T-helper 1 cell treated with Interleukin-12 subunit alpha and Interleukin-12 subunit beta and Interleukin-4 antibody, amounts not matched to agents 30 μg/mL and 1 μg/mL, for 36 hours (primary cell): ENCODE measurements at regions not wholly inside any gene's neighbourhood (a gene's known extent, or its start where the extent isn't known, plus 50 kb on each side); places are given as distances from the start of the nearest gene placed in this dataset.
A peak's percentile ranks its signal among the peaks of the same experiment; 100 is the strongest.

Experiments used
- H3K27ac Mint-ChIP-seq: one replicate; pipeline ENCODE4 v1.8.0; 2021; ENCODE audit warnings: mild to moderate bottlenecking, mixed read lengths
- H3K27me3 Mint-ChIP-seq: one replicate; pipeline ENCODE4 v1.8.0; 2021; ENCODE audit warnings: low read depth, mixed read lengths
- H3K36me3 Mint-ChIP-seq: one replicate; pipeline ENCODE4 v1.8.0; 2021; ENCODE audit warnings: low read depth, mixed read lengths
- H3K4me1 Mint-ChIP-seq: one replicate; pipeline ENCODE4 v1.8.0; 2021; ENCODE audit warnings: low read depth, mixed read lengths
- H3K4me3 Mint-ChIP-seq: one replicate; pipeline ENCODE4 v1.8.0; 2021; ENCODE audit warnings: mild to moderate bottlenecking, moderate library complexity, mixed read lengths
- H3K9me3 Mint-ChIP-seq: one replicate; pipeline ENCODE4 v1.8.0; 2021; ENCODE audit warnings: mixed read lengths

- Mint-ChIP-seq H3K36me3 (no peaks in the 10 kb centered on the region), H3K27me3 (peaks cover 20% of the 10 kb centered on the region)
These were observed 334.9 kb downstream of the SNAPC1 start for GRCh38 chr14:62097072-62097471.

DNA sequence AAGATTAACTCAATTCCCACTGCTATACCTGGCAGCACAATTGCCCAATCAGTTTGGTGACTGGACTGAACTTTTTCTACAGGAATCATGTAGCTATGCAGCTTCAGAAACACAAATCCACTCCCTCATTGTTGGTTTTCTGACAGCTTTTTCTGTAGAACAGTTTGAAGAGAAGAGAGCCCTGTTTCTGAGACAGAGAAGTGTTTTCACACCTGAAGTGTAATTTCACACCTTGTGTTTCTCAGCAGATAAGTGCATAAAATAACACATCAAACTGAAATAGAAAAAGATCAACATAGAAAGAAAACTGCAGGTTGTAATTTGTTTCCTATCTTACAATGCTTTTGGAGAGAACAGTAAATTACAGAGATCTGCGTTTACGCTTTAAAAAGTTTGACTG, 335.6 kb downstream of the SNAPC1 start:
- no peak overlapping the region for H3K27ac Mint-ChIP-seq
- H3K36me3 Mint-ChIP-seq = no peaks in the 10 kb centered on the region
- peaks cover 16% of the 10 kb centered on the region for H3K27me3 Mint-ChIP-seq
- no peak overlapping the region for H3K4me3 Mint-ChIP-seq
- H3K9me3 Mint-ChIP-seq = no peaks in the 10 kb centered on the region
- H3K4me1 Mint-ChIP-seq = no peaks in the 10 kb centered on the region

More at GRCh38 chr14:62097072-62097471, 334.9 kb downstream of the SNAPC1 start:
- H3K27ac Mint-ChIP-seq = no peak overlapping the region
- H3K4me3 Mint-ChIP-seq = no peak overlapping the region
- H3K9me3 Mint-ChIP-seq = no peaks in the 10 kb centered on the region
- no peaks in the 10 kb centered on the region for H3K4me1 Mint-ChIP-seq

DNA sequence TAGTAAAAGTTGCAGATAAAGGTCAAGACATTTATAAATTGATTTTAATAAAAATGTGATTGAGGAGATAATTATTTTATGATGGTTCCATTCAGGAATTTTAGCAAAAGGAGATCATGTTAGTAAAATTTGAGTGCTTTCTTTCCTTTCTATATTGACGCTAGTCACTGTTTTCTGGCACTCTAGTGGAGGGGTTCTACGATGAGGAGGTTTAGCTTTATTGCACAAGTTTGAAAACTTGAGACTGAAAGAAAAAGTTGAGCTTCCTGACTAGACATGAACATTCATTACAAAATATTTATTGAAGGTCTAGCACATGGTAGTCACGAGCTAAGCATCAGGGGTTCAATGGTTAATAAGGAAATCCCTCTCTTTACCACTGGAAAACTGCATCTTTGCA, 336.1 kb downstream of the SNAPC1 start:
- H3K27me3 Mint-ChIP-seq = peaks cover 16% of the 10 kb centered on the region
- no peak overlapping the region for H3K27ac Mint-ChIP-seq
- no peak overlapping the region for H3K4me3 Mint-ChIP-seq
- H3K36me3 Mint-ChIP-seq = no peaks in the 10 kb centered on the region
- H3K9me3 Mint-ChIP-seq = no peaks in the 10 kb centered on the region
- H3K4me1 Mint-ChIP-seq = no peaks in the 10 kb centered on the region

DNA sequence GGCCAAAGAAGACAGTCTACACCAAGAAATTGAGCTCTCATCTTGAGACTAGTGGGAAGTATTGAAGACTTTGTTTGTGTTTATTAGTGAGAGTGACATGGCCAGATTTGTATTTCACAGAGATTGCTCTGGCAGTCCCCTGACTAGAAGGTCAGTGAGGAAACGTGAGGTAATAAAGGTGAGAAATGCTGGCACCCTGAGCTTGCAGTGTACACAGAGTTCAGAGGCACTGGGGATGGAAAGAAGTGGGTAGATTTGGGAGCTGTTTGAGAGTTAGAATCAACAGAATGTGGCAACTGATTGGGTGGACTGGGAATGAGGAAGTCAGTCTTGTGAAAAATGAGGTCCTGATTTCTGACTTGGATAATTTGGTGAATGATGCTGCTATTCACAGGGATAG, 336.9 kb downstream of the SNAPC1 start:
- H3K27ac Mint-ChIP-seq = no peak overlapping the region
- H3K27me3 Mint-ChIP-seq = peaks cover 16% of the 10 kb centered on the region
- no peaks in the 10 kb centered on the region for H3K36me3 Mint-ChIP-seq
- H3K9me3 Mint-ChIP-seq = no peaks in the 10 kb centered on the region
- no peak overlapping the region for H3K4me3 Mint-ChIP-seq
- no peaks in the 10 kb centered on the region for H3K4me1 Mint-ChIP-seq

- no peaks in the 10 kb centered on the region for H3K9me3 Mint-ChIP-seq
- H3K36me3 Mint-ChIP-seq = no peaks in the 10 kb centered on the region
- H3K4me1 Mint-ChIP-seq = no peaks in the 10 kb centered on the region
- no peak overlapping the region for H3K4me3 Mint-ChIP-seq
- no peak overlapping the region for H3K27ac Mint-ChIP-seq
- H3K27me3 Mint-ChIP-seq = peaks cover 11% of the 10 kb centered on the region
These were observed 339.0 kb downstream of the SNAPC1 start for GRCh38 chr14:62101189-62101588.

GRCh38 chr14:62101673-62102348, 339.6 kb downstream of the SNAPC1 start:
- peaks cover 11% of the 10 kb centered on the region for H3K27me3 Mint-ChIP-seq
- H3K4me3 Mint-ChIP-seq = no peak overlapping the region
- no peaks in the 10 kb centered on the region for H3K4me1 Mint-ChIP-seq
- no peak overlapping the region for H3K27ac Mint-ChIP-seq
- no peaks in the 10 kb centered on the region for H3K36me3 Mint-ChIP-seq
- no peaks in the 10 kb centered on the region for H3K9me3 Mint-ChIP-seq

GRCh38 chr14:62102349-62102725, 340.1 kb downstream of the SNAPC1 start:
- Mint-ChIP-seq H3K4me3 (no peak overlapping the region), H3K27ac (no peak overlapping the region), H3K36me3 (no peaks in the 10 kb centered on the region), H3K27me3 (peaks cover 12% of the 10 kb centered on the region), H3K9me3 (no peaks in the 10 kb centered on the region), H3K4me1 (no peaks in the 10 kb centered on the region)

DNA sequence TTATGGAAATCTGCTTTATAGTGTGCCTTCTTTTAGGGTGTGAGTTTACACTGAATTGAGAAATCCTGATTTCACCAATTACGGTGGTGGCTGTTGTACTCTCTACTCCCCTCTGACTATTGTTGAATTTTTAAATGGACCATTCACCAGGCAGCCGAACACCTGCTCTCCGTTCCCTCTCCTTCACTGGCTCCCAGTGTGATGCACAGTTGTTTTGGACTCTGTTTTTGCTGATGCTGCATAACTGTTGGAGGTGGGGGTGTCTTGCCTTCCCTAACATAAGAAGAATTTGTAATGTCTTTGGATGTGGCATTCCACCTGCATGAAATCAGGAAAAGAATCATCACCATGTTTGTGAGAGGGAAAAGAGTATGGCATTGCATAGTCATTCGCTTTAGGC, 341.2 kb downstream of the SNAPC1 start:
- H3K9me3 Mint-ChIP-seq = no peaks in the 10 kb centered on the region
- H3K4me1 Mint-ChIP-seq = no peaks in the 10 kb centered on the region
- H3K27me3 Mint-ChIP-seq = peaks cover 14% of the 10 kb centered on the region
- no peak overlapping the region for H3K27ac Mint-ChIP-seq
- no peaks in the 10 kb centered on the region for H3K36me3 Mint-ChIP-seq
- no peak overlapping the region for H3K4me3 Mint-ChIP-seq

- H3K27ac Mint-ChIP-seq = no peak overlapping the region
- no peaks in the 10 kb centered on the region for H3K36me3 Mint-ChIP-seq
- H3K4me1 Mint-ChIP-seq = no peaks in the 10 kb centered on the region
- no peak overlapping the region for H3K4me3 Mint-ChIP-seq
- no peaks in the 10 kb centered on the region for H3K9me3 Mint-ChIP-seq
- peaks cover 65% of the 10 kb centered on the region for H3K27me3 Mint-ChIP-seq
These were observed 348.7 kb downstream of the SNAPC1 start for GRCh38 chr14:62110941-62111340.

GRCh38 chr14:62117010-62117750, 355.0 kb downstream of the SNAPC1 start:
- Mint-ChIP-seq H3K27ac (no peak overlapping the region), H3K4me3 (peak overlapping the region; percentile 5), H3K27me3 (peaks cover 75% of the 10 kb centered on the region), H3K36me3 (no peaks in the 10 kb centered on the region), H3K4me1 (no peaks in the 10 kb centered on the region), H3K9me3 (no peaks in the 10 kb centered on the region)

DNA sequence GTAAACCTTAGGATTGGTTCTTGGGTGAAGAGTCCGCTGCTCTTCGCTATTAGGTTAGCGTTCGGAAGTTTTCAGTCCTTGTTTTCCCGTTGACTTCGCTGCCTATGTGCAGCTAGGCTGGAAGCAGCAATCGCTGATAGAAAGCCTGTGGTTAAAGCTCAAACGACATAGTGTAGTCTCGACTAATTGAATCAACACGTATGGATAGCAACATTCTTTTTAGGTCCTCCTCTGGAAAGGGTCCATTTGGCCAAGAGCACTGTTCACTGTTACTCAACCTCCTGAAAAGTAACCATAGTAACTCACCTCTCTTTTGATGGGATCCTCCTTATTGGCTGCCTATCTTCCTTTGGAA, 355.5 kb downstream of the SNAPC1 start:
- Mint-ChIP-seq H3K27ac (no peak overlapping the region), H3K27me3 (peaks cover 79% of the 10 kb centered on the region), H3K4me1 (no peaks in the 10 kb centered on the region)

GRCh38 chr14:62118461-62118860, 356.2 kb downstream of the SNAPC1 start:
- H3K27me3 Mint-ChIP-seq = peaks cover 79% of the 10 kb centered on the region
- no peaks in the 10 kb centered on the region for H3K9me3 Mint-ChIP-seq
- H3K4me1 Mint-ChIP-seq = no peaks in the 10 kb centered on the region
- H3K27ac Mint-ChIP-seq = no peak overlapping the region
- no peaks in the 10 kb centered on the region for H3K36me3 Mint-ChIP-seq
- no peak overlapping the region for H3K4me3 Mint-ChIP-seq

More for the DNA sequence above, 355.5 kb downstream of the SNAPC1 start:
- no peaks in the 10 kb centered on the region for H3K36me3 Mint-ChIP-seq
- peak overlapping the region; percentile 5 for H3K4me3 Mint-ChIP-seq
- H3K9me3 Mint-ChIP-seq = no peaks in the 10 kb centered on the region

- Mint-ChIP-seq H3K4me1 (no peaks in the 10 kb centered on the region), H3K27me3 (peaks cover 77% of the 10 kb centered on the region), H3K27ac (no peak overlapping the region), H3K9me3 (no peaks in the 10 kb centered on the region), H3K36me3 (no peaks in the 10 kb centered on the region), H3K4me3 (no peak overlapping the region)
These were observed 356.7 kb downstream of the SNAPC1 start for GRCh38 chr14:62118871-62119270.

- Mint-ChIP-seq H3K9me3 (no peaks in the 10 kb centered on the region), H3K4me3 (no peak overlapping the region), H3K27ac (no peak overlapping the region), H3K27me3 (peaks cover 69% of the 10 kb centered on the region), H3K36me3 (no peaks in the 10 kb centered on the region), H3K4me1 (no peaks in the 10 kb centered on the region)
These were observed 361.7 kb downstream of the SNAPC1 start for GRCh38 chr14:62123961-62124360.

- no peak overlapping the region for H3K27ac Mint-ChIP-seq
These were observed 363.6 kb downstream of the SNAPC1 start for GRCh38 chr14:62125793-62126192.

More at GRCh38 chr14:62125793-62126192, 363.6 kb downstream of the SNAPC1 start:
- Mint-ChIP-seq H3K4me1 (no peaks in the 10 kb centered on the region), H3K27me3 (peaks cover 75% of the 10 kb centered on the region), H3K4me3 (no peak overlapping the region), H3K36me3 (no peaks in the 10 kb centered on the region), H3K9me3 (no peaks in the 10 kb centered on the region)
